Tibial artery (tissue), 4 donors: ENCODE measurements at regions not wholly inside any gene's neighbourhood (a gene's known extent, or its start where the extent isn't known, plus 50 kb on each side); places are given as distances from the start of the nearest gene placed in this dataset.

Source experiments
- DNase-seq, 2 donors: peaks; one replicate each; pipeline ENCODE4 v3.0.0-alpha.2; 2019
- H3K27ac ChIP-seq, 2 donors: fragments of 200-600 bp; sonication (generic) in 1 of 2; 1 replicate in 1 of 2; 2 replicates in 1 of 2; pipeline ENCODE4 v1.5.1; 2018 to 2019; ENCODE audit warnings: mild to moderate bottlenecking in 1 of 2
- H3K27me3 ChIP-seq, 2 donors: fragments of 200-600 bp; sonication (generic) in 1 of 2; one replicate each; pipeline versions ENCODE4 v1.5.1 to v1.6.0; 2016 to 2019
- H3K36me3 ChIP-seq, 3 donors: fragments of 200-600 bp; sonication (generic) in 2 of 3; one replicate each; pipeline ENCODE4 v1.5.1; 2016 to 2019; ENCODE audit warnings: mild to moderate bottlenecking in 2 of 3
- H3K4me1 ChIP-seq, 4 donors: fragments of 200-600 bp; sonication (generic) in 2 of 4; 1 replicate in 3 of 4; 2 replicates in 1 of 4; pipeline ENCODE4 v1.5.1; 2016 to 2019
- H3K4me3 ChIP-seq, 2 donors: fragments of 200-600 bp; sonication (generic) in 1 of 2; 1 replicate in 1 of 2; 2 replicates in 1 of 2; pipeline ENCODE4 v1.5.1; 2018 to 2019; ENCODE audit warnings: mild to moderate bottlenecking in 2 of 2
- H3K9me3 ChIP-seq, 3 donors: fragments of 200-600 bp; sonication (generic) in 1 of 3; one replicate each; pipeline ENCODE4 v1.5.1; 2016 to 2019
- CTCF ChIP-seq, 2 experiments: fragments of 200-600 bp in 1 of 2; fragments of 450-650 bp in 1 of 2; IDR thresholded peaks; one replicate each; pipeline ENCODE4 v1.5.1; 2017 to 2019; ENCODE audit warnings: antibody characterized with exemption in 2 of 2, mild to moderate bottlenecking in 1 of 2, moderate library complexity in 1 of 2
- intact Hi-C: fragments of 100-400 bp; cut with DNase I; formaldehyde crosslinking; loops from one replicate; pipeline ENCODE4 v1.15.0; 2023; ENCODE audit warnings: low total_unique reads

- DNase-seq, result no peak
- no peak overlapping the region for H3K4me3 ChIP-seq
- no peaks in the 10 kb centered on the region for H3K36me3 ChIP-seq
- no peaks in the 10 kb centered on the region for H3K27me3 ChIP-seq
- intact Hi-C loops, result no loop called here
- H3K27ac ChIP-seq, result no peak overlapping the region
- no peaks in the 10 kb centered on the region for H3K9me3 ChIP-seq
- no peak for TF ChIP-seq CTCF (IDR thresholded peaks at IDR 0.05)
- H3K4me1 ChIP-seq, result peaks cover 0 to 9% (median 2%) of the 10 kb centered on the region in 4 donors
Observed at GRCh38 chr9:18327121-18327520, 146.8 kb upstream of the ADAMTSL1 start.

GRCh38 chr9:18330401-18331309 lies 143.3 kb upstream of the ADAMTSL1 start:
- intact Hi-C loops, result loop anchor here (10.0 kb wide), 1 partner anchor 1586 kb away; no protein-coding TSS in a partner anchor
- no peak for TF ChIP-seq CTCF (IDR thresholded peaks at IDR 0.05)
- H3K27ac ChIP-seq, result no peak overlapping the region

GRCh38 chr9:18331310-18331684 lies 142.7 kb upstream of the ADAMTSL1 start:
- intact Hi-C loops, result loop anchor here (10.0 kb wide), 1 partner anchor 1586 kb away; no protein-coding TSS in a partner anchor
- Histone ChIP-seq H3K27ac (no peak overlapping the region), H3K4me3 (no peak overlapping the region), H3K27me3 (no peaks in the 10 kb centered on the region), H3K36me3 (no peaks in the 10 kb centered on the region), H3K9me3 (no peaks in the 10 kb centered on the region), H3K4me1 (peaks cover 0 to 12% (median 4%) of the 10 kb centered on the region in 4 donors)
- no peak for TF ChIP-seq CTCF (IDR thresholded peaks at IDR 0.05)
- no peak for DNase-seq

More at GRCh38 chr9:18330401-18331309, 143.3 kb upstream of the ADAMTSL1 start:
- no peak for DNase-seq
- H3K4me3 ChIP-seq, result no peak overlapping the region
- H3K36me3 ChIP-seq, result no peaks in the 10 kb centered on the region
- peaks cover 0 to 12% (median 4%) of the 10 kb centered on the region in 4 donors for H3K4me1 ChIP-seq
- H3K27me3 ChIP-seq, result no peaks in the 10 kb centered on the region
- no peaks in the 10 kb centered on the region for H3K9me3 ChIP-seq

- no peaks in the 10 kb centered on the region for H3K9me3 ChIP-seq
- intact Hi-C loops, result loop anchor here (10.0 kb wide), 1 partner anchor 1587 kb away; no protein-coding TSS in a partner anchor
- H3K4me1 ChIP-seq, result peaks cover 0 to 12% (median 4%) of the 10 kb centered on the region in 4 donors
- TF ChIP-seq CTCF (IDR thresholded peaks at IDR 0.05), result no peak
- no peak overlapping the region for H3K27ac ChIP-seq
- no peaks in the 10 kb centered on the region for H3K27me3 ChIP-seq
- no peaks in the 10 kb centered on the region for H3K36me3 ChIP-seq
- no peak overlapping the region for H3K4me3 ChIP-seq
- DNase-seq, result no peak
Observed at GRCh38 chr9:18331808-18332209, 142.1 kb upstream of the ADAMTSL1 start.

GRCh38 chr9:18333157-18333556 lies 140.8 kb upstream of the ADAMTSL1 start:
- no peaks in the 10 kb centered on the region for H3K27me3 ChIP-seq
- H3K4me1 ChIP-seq, result peaks cover 0 to 12% (median 4%) of the 10 kb centered on the region in 4 donors
- H3K9me3 ChIP-seq, result no peaks in the 10 kb centered on the region
- H3K4me3 ChIP-seq, result no peak overlapping the region
- no peak for TF ChIP-seq CTCF (IDR thresholded peaks at IDR 0.05)
- intact Hi-C loops, result loop anchor here (10.0 kb wide), 1 partner anchor 1588 kb away; no protein-coding TSS in a partner anchor
- no peak for DNase-seq
- no peaks in the 10 kb centered on the region for H3K36me3 ChIP-seq
- no peak overlapping the region for H3K27ac ChIP-seq
